K562 (cell line): ENCODE measurements at regions not wholly inside any gene's neighbourhood (a gene's known extent, or its start where the extent isn't known, plus 50 kb on each side); places are given as distances from the start of the nearest gene placed in this dataset.

Source experiments
- ARNT ChIP-seq, 2 experiments: fragments of 450-650 bp; IDR thresholded peaks; 2 replicates each; pipeline ENCODE4 v1.6.1; 2016; ENCODE audit warnings: mild to moderate bottlenecking in 1 of 2
- CEBPB ChIP-seq: fragments of 450-650 bp; IDR thresholded peaks from 2 replicates; pipeline ENCODE4 v1.6.1; 2016; ENCODE audit warnings: missing genetic modification characterization, missing compliant biosample characterization
- CTCF ChIP-seq, 3 experiments: IDR thresholded peaks in 2 of 3; conservative IDR thresholded peaks in 1 of 3; 2 replicates each; pipeline ENCODE4 v1.5.1; 2011 to 2012; ENCODE audit warnings: low read length in 3 of 3, mild to moderate bottlenecking in 3 of 3, control low read depth in 2 of 3, improper control_type of control experiment in 1 of 3, inconsistent platforms in 1 of 3, low read depth in 1 of 3, mixed read lengths in 1 of 3, moderate library complexity in 1 of 3; ENCODE audit not compliant: insufficient read depth in 2 of 3
- EZH2 ChIP-seq: IDR thresholded peaks from 2 replicates; pipeline ENCODE4 v1.6.1; 2012; ENCODE audit warnings: low read depth, mild to moderate bottlenecking, inconsistent platforms, low read length, borderline replicate concordance
- HLTF ChIP-seq: fragments of 450-650 bp; IDR thresholded peaks from 2 replicates; pipeline ENCODE4 v1.6.1; 2016
- MTA1 ChIP-seq: fragments of 450-650 bp; IDR thresholded peaks from 2 replicates; pipeline ENCODE4 v1.6.1; 2017; ENCODE audit warnings: borderline replicate concordance
- RFX1 ChIP-seq: fragments of 450-650 bp; IDR thresholded peaks from 2 replicates; pipeline ENCODE4 v1.6.1; 2016; ENCODE audit warnings: mild to moderate bottlenecking, moderate library complexity
- SREBF2 ChIP-seq: sonication (generic); formaldehyde crosslinking; IDR thresholded peaks from 2 replicates; pipeline ENCODE4 v1.4.0; 2020; ENCODE audit warnings: mild to moderate bottlenecking, missing genetic modification reagents
- TEAD4 ChIP-seq, 2 experiments: sonication (generic) in 1 of 2; formaldehyde crosslinking in 1 of 2; IDR thresholded peaks; 2 replicates each; pipeline versions ENCODE4 v1.6.1 to v1.8.0; 2012 to 2022; ENCODE audit warnings: borderline replicate concordance in 1 of 2, inconsistent platforms in 1 of 2, low read length in 1 of 2, mild to moderate bottlenecking in 1 of 2, missing genetic modification reagents in 1 of 2
- UBTF ChIP-seq, 2 experiments: IDR thresholded peaks; 2 replicates each; pipeline ENCODE4 v1.6.1; 2012; ENCODE audit warnings: improper control_type of control experiment in 2 of 2, low read depth in 2 of 2, low read length in 2 of 2, borderline replicate concordance in 1 of 2

- TF ChIP-seq ARNT (IDR thresholded peaks at IDR 0.05) (no peak), CTCF (IDR thresholded peaks at IDR 0.05 in 2 of 3, conservative IDR thresholded peaks at IDR 0.05 in 1 of 3; ENCODE audit: insufficient read depth in 2 of 3, low read depth in 1 of 3, low read length in 3 of 3) (no peak), RFX1 (no peak), MTA1 (no peak), EZH2 (no peak), HLTF (no peak), TEAD4 (IDR thresholded peaks at IDR 0.05; ENCODE audit: low read length) (no peak), TEAD4 (CRISPR knock-in tag; IDR thresholded peaks at IDR 0.05; ENCODE audit: borderline replicate concordance) (no peak), CEBPB (tag) (no peak), SREBF2 (CRISPR knock-in tag) (no peak), UBTF (IDR thresholded peaks at IDR 0.05; ENCODE audit: borderline replicate concordance in 1 of 2, low read depth in 2 of 2, low read length in 2 of 2) (no peak)
Measured at GRCh38 chr13:65473196-65473595, 1756.9 kb downstream of the PCDH9 start.
